PC-9 (cell line): ENCODE measurements at regions not wholly inside any gene's neighbourhood (a gene's known extent, or its start where the extent isn't known, plus 50 kb on each side); places are given as distances from the start of the nearest gene placed in this dataset.
"Not testable (repeated sequence)": the region's sequence is repeated elsewhere in the genome, so short reads cannot be mapped to it uniquely, and the experiment has no call there.

Experiments
- BruUV-seq: library from RNA; stranded (reverse); fragments of 400-500 nt; replicated peaks from 2 replicates; lab custom pipeline; 2021; lab: Mats Ljungman, UMichigan
- CTCF ChIA-PET: fragments of 300-600 bp; sonication (Branson Sonifier 250); formaldehyde crosslinking; loops from one replicate; lab custom pipeline; 2022; ENCODE audit warnings: antibody characterized with exemption; lab: Charles Lee
- POLR2A ChIA-PET: fragments of 300-600 bp; sonication (Branson Sonifier 250); formaldehyde crosslinking; loops from one replicate; lab custom pipeline; 2022; ENCODE audit warnings: antibody characterized with exemption; ENCODE audit not compliant: unreplicated experiment; lab: Charles Lee
- DNase-seq, 2 experiments: peaks; one replicate each; pipeline versions ENCODE4 v3.0.0 to v3.0.0-alpha.2; 2015 to 2022; ENCODE audit warnings: mixed read lengths in 1 of 2
- H2AFZ ChIP-seq: fragments of 200-600 bp; sonication (generic); 2 replicates; pipeline ENCODE4 v1.8.1; 2017; ENCODE audit warnings: antibody characterized with exemption
- H3F3A ChIP-seq: fragments of 200-600 bp; sonication (generic); 2 replicates; pipeline ENCODE4 v1.8.1; 2017; ENCODE audit warnings: antibody characterized with exemption, mild to moderate bottlenecking, low read depth; ENCODE audit not compliant: insufficient read depth
- H3K27ac ChIP-seq: fragments of 200-600 bp; sonication (generic); 2 replicates; pipeline ENCODE4 v1.6.1; 2016; ENCODE audit warnings: mixed run types
- H3K27me3 ChIP-seq: fragments of 200-600 bp; sonication (generic); 2 replicates; pipeline ENCODE4 v1.6.1; 2016; ENCODE audit warnings: low read depth, mixed run types; ENCODE audit not compliant: insufficient read depth
- H3K36me3 ChIP-seq: fragments of 200-600 bp; sonication (generic); 2 replicates; pipeline ENCODE4 v1.6.1; 2016; ENCODE audit warnings: low read depth, mixed run types
- H3K4me1 ChIP-seq: fragments of 200-600 bp; sonication (generic); replicated peaks from 2 replicates; pipeline ENCODE4 v1.6.1; 2016; ENCODE audit warnings: mixed run types; ENCODE audit not compliant: insufficient read depth
- H3K4me2 ChIP-seq: fragments of 200-600 bp; sonication (generic); 2 replicates; pipeline ENCODE4 v1.6.1; 2017; ENCODE audit warnings: mixed run types
- H3K4me3 ChIP-seq: fragments of 200-600 bp; sonication (generic); 2 replicates; pipeline ENCODE4 v1.6.1; 2016; ENCODE audit warnings: mixed run types
- H3K79me2 ChIP-seq: fragments of 200-600 bp; sonication (generic); 2 replicates; pipeline ENCODE4 v1.6.1; 2017; ENCODE audit warnings: low read depth, mixed run types
- H3K9me2 ChIP-seq: fragments of 200-600 bp; sonication (generic); 2 replicates; pipeline ENCODE4 v1.8.1; 2017; ENCODE audit warnings: mild to moderate bottlenecking; ENCODE audit not compliant: insufficient read depth
- H3K9me3 ChIP-seq: fragments of 200-600 bp; sonication (generic); 2 replicates; pipeline ENCODE4 v1.8.1; 2016; ENCODE audit warnings: low read depth; ENCODE audit not compliant: insufficient read depth
- H4K20me1 ChIP-seq: fragments of 200-600 bp; sonication (generic); 2 replicates; pipeline ENCODE4 v1.8.1; 2017; ENCODE audit not compliant: insufficient read depth
- intact Hi-C: fragments of 100-400 bp; cut with micrococcal nuclease; formaldehyde crosslinking; loops from one replicate; pipeline ENCODE4 v1.10.0; 2022; ENCODE audit not compliant: unreplicated experiment

- DNase-seq, H4K20me1 ChIP-seq, H3K27ac ChIP-seq, POLR2A ChIA-PET, H3K79me2 ChIP-seq, H3K9me3 ChIP-seq, H3K4me3 ChIP-seq, H3K4me1 ChIP-seq, intact Hi-C loops, H3F3A ChIP-seq, CTCF ChIA-PET, H3K9me2 ChIP-seq, H3K27me3 ChIP-seq, H3K4me2 ChIP-seq, BruUV-seq, H2AFZ ChIP-seq, H3K36me3 ChIP-seq: not testable (repeated sequence)
Observed at GRCh38 chr21:6538320-6538719, 3983.1 kb upstream of the TPTE start.

DNA sequence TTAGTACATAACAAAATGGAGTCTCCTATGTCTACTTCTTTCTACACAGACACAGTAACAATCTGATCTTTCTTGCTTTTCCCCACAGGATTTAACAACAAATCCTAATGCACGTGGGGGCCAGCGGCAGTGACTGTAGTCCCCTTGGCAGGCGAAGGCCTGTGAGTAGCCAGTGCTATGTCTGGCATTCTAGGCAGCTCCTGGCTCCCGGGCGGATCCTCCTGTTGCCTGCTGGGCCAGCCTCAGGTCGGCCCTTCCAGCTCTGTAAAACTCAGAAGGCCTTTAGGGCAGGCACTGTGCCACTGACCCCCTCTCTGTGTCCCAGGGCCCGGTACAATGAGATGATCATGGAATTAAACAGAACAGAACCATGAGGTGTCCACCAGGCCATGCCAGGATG lies 3981.7 kb upstream of the TPTE start:
- H3K4me1 ChIP-seq, H3K4me2 ChIP-seq, H3K36me3 ChIP-seq, POLR2A ChIA-PET, H2AFZ ChIP-seq, H3K9me3 ChIP-seq, CTCF ChIA-PET, H3K4me3 ChIP-seq, H4K20me1 ChIP-seq, H3K9me2 ChIP-seq, intact Hi-C loops, H3K79me2 ChIP-seq, BruUV-seq, H3K27me3 ChIP-seq, H3K27ac ChIP-seq, H3F3A ChIP-seq, DNase-seq: not testable (repeated sequence)

- CTCF ChIA-PET, POLR2A ChIA-PET, H3K27ac ChIP-seq: not testable (repeated sequence)
Observed at GRCh38 chr21:6541036-6541435, 3980.3 kb upstream of the TPTE start.

DNA sequence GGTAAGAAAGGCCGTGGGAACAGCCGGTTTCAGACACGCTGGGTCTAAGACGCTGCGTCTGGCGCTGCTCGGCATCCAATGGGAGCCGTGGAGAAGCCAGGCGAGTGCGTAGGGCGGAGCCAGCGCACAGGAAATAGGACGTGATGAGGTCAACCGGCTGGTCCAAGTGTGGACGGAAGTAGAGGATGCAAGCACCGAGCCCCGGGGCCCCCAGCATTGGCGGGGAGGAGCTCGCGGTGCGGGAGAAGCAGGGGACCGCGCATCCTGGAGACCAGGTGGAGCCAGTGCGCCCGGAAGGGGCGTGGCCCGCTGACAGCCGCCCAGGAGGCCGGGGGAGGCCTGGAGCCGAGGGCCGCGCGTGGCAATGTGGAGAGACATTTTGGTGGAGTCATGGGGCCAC lies 3976.1 kb upstream of the TPTE start:
- H3K4me2 ChIP-seq, H3K9me3 ChIP-seq, H3F3A ChIP-seq, H3K79me2 ChIP-seq, BruUV-seq, H3K4me3 ChIP-seq, CTCF ChIA-PET, POLR2A ChIA-PET, H3K27me3 ChIP-seq, intact Hi-C loops, H3K27ac ChIP-seq, DNase-seq, H3K36me3 ChIP-seq, H2AFZ ChIP-seq, H3K4me1 ChIP-seq, H3K9me2 ChIP-seq, H4K20me1 ChIP-seq: not testable (repeated sequence)

More at GRCh38 chr21:6541036-6541435, 3980.3 kb upstream of the TPTE start:
- H4K20me1 ChIP-seq, intact Hi-C loops, H3K4me2 ChIP-seq, H3K36me3 ChIP-seq, DNase-seq, H3F3A ChIP-seq, H3K9me3 ChIP-seq, H3K27me3 ChIP-seq, H3K4me3 ChIP-seq, H2AFZ ChIP-seq, BruUV-seq, H3K79me2 ChIP-seq, H3K4me1 ChIP-seq, H3K9me2 ChIP-seq: not testable (repeated sequence)

DNA sequence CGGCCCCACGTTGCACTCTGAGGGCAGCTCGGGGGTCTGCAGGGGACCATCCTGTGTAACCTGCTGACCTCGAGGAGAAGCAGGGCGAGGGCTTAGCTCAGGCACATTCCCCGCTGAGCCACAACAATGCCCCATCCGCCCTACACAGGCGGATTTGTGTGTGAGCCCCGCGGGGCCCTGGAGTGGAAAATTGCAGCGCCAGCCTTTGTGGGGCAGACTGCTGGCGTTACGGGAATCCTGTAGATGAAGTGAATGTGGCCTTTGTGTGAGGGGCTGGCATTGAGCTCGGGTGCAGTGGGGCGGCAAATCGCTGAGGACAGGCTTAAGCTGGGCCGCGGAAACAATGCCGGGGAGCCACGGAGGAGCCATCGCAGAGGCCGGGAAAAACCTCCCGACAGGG lies 3970.3 kb upstream of the TPTE start:
- H3K36me3 ChIP-seq, H3F3A ChIP-seq, H2AFZ ChIP-seq, intact Hi-C loops, H3K79me2 ChIP-seq, H3K9me2 ChIP-seq, H3K27me3 ChIP-seq, H3K9me3 ChIP-seq, CTCF ChIA-PET, H3K27ac ChIP-seq, H3K4me2 ChIP-seq, DNase-seq, BruUV-seq, H3K4me3 ChIP-seq, H4K20me1 ChIP-seq, POLR2A ChIA-PET, H3K4me1 ChIP-seq: not testable (repeated sequence)

DNA sequence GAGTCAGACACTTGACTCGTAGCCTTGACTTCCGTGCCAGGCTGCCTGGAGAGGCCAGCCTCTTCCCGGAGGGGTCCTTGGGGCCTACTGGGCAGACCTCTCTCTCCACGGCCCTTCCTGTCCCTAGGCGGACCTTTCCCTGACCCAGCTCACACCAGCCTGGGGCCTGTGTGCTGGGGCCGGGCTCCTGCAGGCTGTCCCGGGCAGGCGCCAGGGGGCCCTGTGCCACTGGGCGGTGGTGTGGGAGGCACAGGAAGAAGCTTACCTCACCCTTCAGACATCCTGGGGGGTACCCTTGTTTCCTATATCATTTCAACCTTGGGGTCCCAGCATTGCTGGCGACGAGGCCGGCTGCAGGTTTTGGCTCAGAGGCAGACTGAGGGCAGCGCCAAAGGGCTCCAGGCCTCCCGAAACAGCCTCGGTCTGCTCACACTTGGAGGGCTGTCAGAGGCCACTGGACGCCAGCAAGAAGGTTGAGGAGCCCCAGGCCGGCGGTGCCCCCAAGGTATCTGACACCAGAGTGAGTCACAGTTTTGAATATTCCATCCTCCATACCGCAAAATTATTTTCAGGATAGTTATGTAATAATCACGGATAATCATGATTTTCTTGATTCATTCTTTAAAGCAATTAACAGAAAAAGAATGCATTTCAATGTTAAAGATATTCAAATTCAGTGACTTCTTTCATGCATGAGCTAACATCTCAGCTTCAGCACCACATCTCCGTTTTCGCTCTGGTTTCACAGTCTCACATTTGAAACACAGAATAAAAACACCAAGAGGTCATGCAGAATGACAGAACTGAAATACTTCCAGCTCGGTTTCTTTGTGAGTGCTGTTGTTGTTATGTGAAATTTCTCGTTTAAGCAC lies 3967.6 kb upstream of the TPTE start:
- H3K27ac ChIP-seq, H3K79me2 ChIP-seq, H3K4me2 ChIP-seq, H2AFZ ChIP-seq, H3K4me3 ChIP-seq, H4K20me1 ChIP-seq, CTCF ChIA-PET, H3K4me1 ChIP-seq, H3K9me2 ChIP-seq, H3K27me3 ChIP-seq, H3K36me3 ChIP-seq, POLR2A ChIA-PET, H3K9me3 ChIP-seq, DNase-seq, BruUV-seq, intact Hi-C loops, H3F3A ChIP-seq: not testable (repeated sequence)

DNA sequence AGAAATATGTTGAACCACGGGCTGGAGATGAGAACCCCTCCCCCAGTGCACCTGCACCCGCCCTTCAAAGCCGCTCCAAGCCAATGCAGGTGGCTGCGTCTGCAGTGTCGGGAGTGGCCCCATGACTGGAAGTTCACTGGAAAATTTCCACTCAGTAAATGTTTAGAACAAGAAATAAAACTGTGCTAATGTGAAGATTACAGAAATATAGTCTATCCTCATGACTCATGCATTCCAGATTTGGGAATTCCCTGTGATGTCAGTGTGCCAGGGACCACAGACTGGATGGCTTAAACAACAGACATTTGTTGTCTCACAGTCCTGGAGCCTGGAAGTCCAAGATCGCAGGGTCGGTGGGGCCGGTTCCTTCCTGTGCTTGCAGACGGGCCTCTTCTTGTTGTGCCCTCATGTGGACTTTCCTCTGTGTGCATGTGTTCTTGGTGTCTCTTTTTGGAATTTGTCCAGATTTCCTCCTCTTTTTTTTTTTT lies 3967.0 kb upstream of the TPTE start:
- DNase-seq, H3K4me1 ChIP-seq, H3K79me2 ChIP-seq, H3K4me3 ChIP-seq, H3K9me3 ChIP-seq, H3K9me2 ChIP-seq, intact Hi-C loops, H3K27me3 ChIP-seq, H3F3A ChIP-seq, H3K36me3 ChIP-seq, BruUV-seq, POLR2A ChIA-PET, CTCF ChIA-PET, H3K4me2 ChIP-seq, H4K20me1 ChIP-seq, H2AFZ ChIP-seq, H3K27ac ChIP-seq: not testable (repeated sequence)
